WERI-Rb-1 (cell line): ENCODE measurements at regions not wholly inside any gene's neighbourhood (a gene's known extent, or its start where the extent isn't known, plus 50 kb on each side); places are given as distances from the start of the nearest gene placed in this dataset.

Experiments used
- DNase-seq: peaks from one replicate; pipeline ENCODE4 v3.0.0-alpha.2; 2020
- H3K27ac ChIP-seq: fragments of 250-450 bp; sonication (Bioruptor Pico); 2 replicates; pipeline ENCODE4 v1.5.1; 2020; ENCODE audit warnings: mild to moderate bottlenecking, moderate library complexity
- H3K27me3 ChIP-seq: fragments of 250-450 bp; sonication (Bioruptor Pico); 2 replicates; pipeline ENCODE4 v1.5.1; 2021; ENCODE audit warnings: mild to moderate bottlenecking, low read depth, moderate library complexity; ENCODE audit not compliant: insufficient read depth, severe bottlenecking
- H3K36me3 ChIP-seq: fragments of 250-450 bp; sonication (Bioruptor Pico); 2 replicates; pipeline ENCODE4 v1.5.1; 2020; ENCODE audit warnings: mild to moderate bottlenecking, moderate library complexity
- H3K4me3 ChIP-seq: 2 replicates; pipeline ENCODE4 v1.5.1; 2011; ENCODE audit warnings: low read depth, mild to moderate bottlenecking, control low read depth, low read length
- H3K9me3 ChIP-seq: fragments of 250-450 bp; sonication (Bioruptor Pico); 2 replicates; pipeline ENCODE4 v1.5.1; 2021; ENCODE audit warnings: mild to moderate bottlenecking, moderate library complexity; ENCODE audit not compliant: severe bottlenecking
- CTCF ChIP-seq: IDR thresholded peaks from 2 replicates; pipeline ENCODE4 v1.5.1; 2011; ENCODE audit warnings: low read depth, mild to moderate bottlenecking, control low read depth, inconsistent platforms, low read length

DNA sequence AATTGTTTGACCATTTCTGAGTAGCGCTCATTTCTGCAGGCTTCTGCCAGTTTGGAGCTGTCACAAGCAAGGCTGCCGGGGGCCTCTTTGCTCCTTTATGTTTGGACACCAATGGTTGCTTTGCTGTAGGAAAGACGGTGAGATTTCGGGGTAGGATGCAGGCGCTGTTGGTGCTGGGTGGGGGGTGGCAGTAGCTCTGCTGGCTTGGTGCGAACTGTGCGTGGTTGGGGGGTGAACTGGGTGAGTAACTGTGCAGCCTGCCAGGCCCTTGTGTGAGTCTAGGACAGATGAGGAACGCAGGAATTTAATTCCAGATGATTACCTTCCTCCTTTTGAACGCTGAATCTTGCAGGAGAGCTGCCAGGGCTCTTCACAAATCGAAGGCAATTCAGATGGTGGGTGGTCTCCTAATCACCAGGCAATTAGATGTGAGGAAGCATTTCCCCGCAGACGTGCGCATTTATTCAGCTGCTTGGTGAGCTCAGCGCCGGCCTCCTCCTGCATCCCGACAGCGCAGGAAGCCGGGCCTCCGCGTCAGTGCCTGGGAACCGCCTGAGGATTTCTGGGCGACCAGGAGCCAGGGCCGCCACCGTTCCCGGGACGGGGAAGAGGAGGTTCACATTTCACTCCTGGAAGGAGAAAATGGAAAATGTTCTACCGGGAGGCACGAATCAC lies 154.4 kb downstream of the FOXL1 start:
- no peaks in the 10 kb centered on the region for H3K27me3 ChIP-seq
- TF ChIP-seq CTCF: no peak
- no peak overlapping the region for H3K27ac ChIP-seq
- no peak overlapping the region for H3K4me3 ChIP-seq
- H3K36me3 ChIP-seq: no peaks in the 10 kb centered on the region
- DNase-seq: no peak
- H3K9me3 ChIP-seq: no peaks in the 10 kb centered on the region

DNA sequence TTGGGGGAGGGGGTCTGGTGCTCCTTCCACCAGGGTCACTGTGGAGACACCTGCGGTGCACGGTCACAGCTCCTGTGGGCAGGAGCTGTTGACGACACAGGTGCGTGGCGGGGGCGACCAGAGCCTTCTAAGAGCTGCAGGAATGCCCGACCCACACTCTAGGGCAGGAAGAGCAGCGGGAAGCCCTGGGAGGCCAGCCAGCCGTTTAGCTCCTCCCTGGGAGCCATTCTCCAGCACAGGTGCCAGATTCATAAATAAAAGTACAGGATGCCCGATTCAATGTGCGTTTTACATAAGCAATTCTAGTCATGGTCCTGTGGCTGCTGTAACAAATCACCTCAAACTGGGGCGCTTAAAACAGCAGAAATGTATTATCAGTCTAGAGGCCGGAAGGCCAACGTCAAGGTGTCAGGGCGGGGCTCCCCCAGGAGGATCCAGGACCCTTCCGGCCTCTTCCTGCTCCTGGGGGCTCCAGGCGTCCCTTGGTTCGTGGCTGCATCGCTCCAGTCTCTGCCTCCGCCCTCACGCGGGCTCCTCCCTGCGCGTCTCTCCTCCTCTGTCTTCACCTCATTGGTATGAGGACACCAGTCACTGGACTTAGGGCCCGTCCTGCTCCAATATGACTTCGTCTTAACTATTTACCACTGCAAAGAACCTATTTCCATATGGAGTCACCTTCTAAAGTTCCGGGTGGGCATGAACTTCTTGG lies 155.4 kb downstream of the FOXL1 start:
- Histone ChIP-seq H3K27ac (no peak overlapping the region), H3K4me3 (no peak overlapping the region), H3K27me3 (no peaks in the 10 kb centered on the region), H3K36me3 (no peaks in the 10 kb centered on the region), H3K9me3 (no peaks in the 10 kb centered on the region)
- no peak for DNase-seq
- no peak for TF ChIP-seq CTCF

DNA sequence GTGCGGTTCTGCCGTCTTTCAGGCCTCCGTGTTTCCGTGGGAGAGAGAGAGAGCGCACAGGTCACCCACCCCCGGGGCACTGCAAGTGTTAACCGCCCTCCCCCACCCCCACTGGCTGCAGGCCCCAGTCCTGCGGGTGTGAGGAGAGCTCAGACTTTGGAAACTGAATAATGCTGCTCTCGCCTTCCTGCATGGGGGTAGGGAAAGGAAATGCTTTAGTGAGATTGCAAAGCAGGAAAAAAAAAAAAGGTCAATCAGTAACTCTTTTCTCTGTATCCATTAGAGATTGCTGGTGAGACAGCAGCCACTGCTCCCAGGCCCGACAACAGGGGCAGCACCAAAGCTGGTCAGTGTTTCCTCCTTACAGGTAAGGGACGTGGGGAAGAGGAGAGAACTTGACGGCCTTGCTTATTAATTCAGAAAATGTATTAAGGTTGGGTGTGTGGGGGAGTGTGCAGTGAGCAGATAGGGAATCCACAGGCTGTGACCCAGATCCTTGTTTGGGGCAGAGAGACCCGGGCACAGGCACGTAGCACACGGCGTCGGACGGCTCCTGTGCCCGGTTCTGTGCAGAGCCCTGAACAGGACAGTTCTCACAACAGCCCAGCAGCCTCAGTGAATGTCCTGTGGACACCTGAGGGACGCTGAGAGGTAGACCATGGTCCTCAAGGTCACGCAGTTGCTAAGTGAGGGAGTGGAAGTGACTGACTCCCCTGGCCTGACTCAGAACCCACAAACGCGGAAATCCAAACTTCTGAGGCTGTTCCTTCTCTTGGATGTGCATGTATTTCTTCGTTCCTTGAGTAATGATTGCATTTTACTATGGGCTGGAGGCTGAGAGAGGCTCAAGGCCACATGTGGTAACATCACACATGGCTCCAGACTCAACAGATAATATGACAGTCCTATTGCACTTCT lies 156.5 kb downstream of the FOXL1 start:
- Histone ChIP-seq H3K27ac (no peak overlapping the region), H3K27me3 (no peaks in the 10 kb centered on the region), H3K4me3 (no peak overlapping the region), H3K36me3 (no peaks in the 10 kb centered on the region), H3K9me3 (no peaks in the 10 kb centered on the region)
- no peak for TF ChIP-seq CTCF
- no peak for DNase-seq

- TF ChIP-seq CTCF: no peak
- no peaks in the 10 kb centered on the region for H3K27me3 ChIP-seq
These were observed 157.4 kb downstream of the FOXL1 start for GRCh38 chr16:86735727-86736126.

DNA sequence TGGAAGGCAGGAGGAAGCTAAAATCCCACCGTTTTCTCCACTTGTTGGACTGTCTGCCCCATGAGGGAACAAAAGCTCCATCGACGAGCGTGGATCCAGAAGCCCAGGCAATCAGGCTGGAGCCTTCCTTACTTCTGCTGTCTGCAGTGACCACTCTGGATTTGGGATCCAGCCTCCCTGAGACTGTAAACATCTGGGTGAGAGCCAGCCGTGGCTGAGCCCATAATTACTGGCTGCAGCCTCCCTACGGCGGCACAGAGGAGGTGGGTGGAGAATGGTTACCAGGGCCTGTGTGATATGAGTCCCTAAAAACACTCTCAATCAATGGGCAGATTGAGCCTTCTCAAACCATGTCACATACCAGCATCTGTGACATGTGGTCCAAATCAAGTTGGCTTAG lies 158.2 kb downstream of the FOXL1 start:
- no peaks in the 10 kb centered on the region for H3K9me3 ChIP-seq
- H3K36me3 ChIP-seq: no peaks in the 10 kb centered on the region
- no peak overlapping the region for H3K27ac ChIP-seq
- no peak for TF ChIP-seq CTCF
- no peaks in the 10 kb centered on the region for H3K27me3 ChIP-seq
- DNase-seq: no peak
- H3K4me3 ChIP-seq: no peak overlapping the region

More at GRCh38 chr16:86735727-86736126, 157.4 kb downstream of the FOXL1 start:
- no peak overlapping the region for H3K4me3 ChIP-seq
- no peaks in the 10 kb centered on the region for H3K9me3 ChIP-seq
- no peaks in the 10 kb centered on the region for H3K36me3 ChIP-seq
- DNase-seq: peak; percentile 21
- no peak overlapping the region for H3K27ac ChIP-seq
